GM10266 (cell line): ENCODE measurements at regions not wholly inside any gene's neighbourhood (a gene's known extent, or its start where the extent isn't known, plus 50 kb on each side); places are given as distances from the start of the nearest gene placed in this dataset.

Experiments
- DNase-seq: peaks from one replicate; pipeline ENCODE4 v3.0.0; 2012; ENCODE audit errors: extremely low spot score
- CTCF ChIP-seq: IDR thresholded peaks from 2 replicates; pipeline ENCODE4 v1.5.1; 2012; ENCODE audit warnings: mild to moderate bottlenecking, low read depth; ENCODE audit not compliant: control insufficient read depth, insufficient read depth; ENCODE audit errors: missing control alignments

- DNase-seq: no peak
- TF ChIP-seq CTCF: no peak
Observed at GRCh38 chr14:98204139-98204538, 1067.9 kb downstream of the BCL11B start.

- DNase-seq: no peak
- no peak for TF ChIP-seq CTCF
Observed at GRCh38 chr14:98207415-98207814, 1064.6 kb downstream of the BCL11B start.

GRCh38 chr14:98208211-98208611, 1063.8 kb downstream of the BCL11B start:
- peak; percentile 20 for DNase-seq
- no peak for TF ChIP-seq CTCF

GRCh38 chr14:98208943-98209342, 1063.1 kb downstream of the BCL11B start:
- DNase-seq: no peak
- TF ChIP-seq CTCF: no peak

- no peak for DNase-seq
- TF ChIP-seq CTCF: no peak
Observed at GRCh38 chr14:98210045-98210672, 1061.8 kb downstream of the BCL11B start.

GRCh38 chr14:98217530-98217929, 1054.5 kb downstream of the BCL11B start:
- no peak for DNase-seq
- TF ChIP-seq CTCF: no peak

- no peak for DNase-seq
- TF ChIP-seq CTCF: no peak
Observed at GRCh38 chr14:98218218-98218617, 1053.8 kb downstream of the BCL11B start.
